DMS53 (cell line): ENCODE measurements at regions not wholly inside any gene's neighbourhood (a gene's known extent, or its start where the extent isn't known, plus 50 kb on each side); places are given as distances from the start of the nearest gene placed in this dataset.
"Not testable (repeated sequence)": the region's sequence is repeated elsewhere in the genome, so short reads cannot be mapped to it uniquely, and the experiment has no call there.

Experiments
- DNase-seq: peaks from one replicate; lab custom pipeline; 2025; lab: John Stamatoyannopoulos, UW

- not testable (repeated sequence) for DNase-seq
These were observed 52.2 kb downstream of the HOXC4 start for GRCh38 chr12:54105809-54106208.

- DNase-seq: not testable (repeated sequence)
These were observed 52.6 kb downstream of the HOXC4 start for GRCh38 chr12:54106252-54106651.

GRCh38 chr12:54106803-54107579, 53.4 kb downstream of the HOXC4 start:
- not testable (repeated sequence) for DNase-seq

- not testable (repeated sequence) for DNase-seq
These were observed 58.7 kb downstream of the HOXC4 start for GRCh38 chr12:54112336-54112735.

GRCh38 chr12:54116055-54116454, 62.4 kb downstream of the HOXC4 start:
- peak; percentile 52 for DNase-seq

GRCh38 chr12:54117392-54117791, 63.8 kb downstream of the HOXC4 start:
- DNase-seq: not testable (repeated sequence)

GRCh38 chr12:54119082-54119481, 65.4 kb downstream of the HOXC4 start:
- not testable (repeated sequence) for DNase-seq

GRCh38 chr12:54123981-54124380, 64.8 kb downstream of the SMUG1 start:
- not testable (repeated sequence) for DNase-seq

GRCh38 chr12:54125708-54126028, 63.1 kb downstream of the SMUG1 start:
- not testable (repeated sequence) for DNase-seq

GRCh38 chr12:54126029-54126695, 62.6 kb downstream of the SMUG1 start:
- DNase-seq: peak; percentile 27

GRCh38 chr12:54126696-54127537, 61.9 kb downstream of the SMUG1 start:
- no peak for DNase-seq

- no peak for DNase-seq
These were observed 61.1 kb downstream of the SMUG1 start for GRCh38 chr12:54127538-54128259.

- no peak for DNase-seq
These were observed 60.4 kb downstream of the SMUG1 start for GRCh38 chr12:54128416-54128815.

- no peak for DNase-seq
These were observed 59.5 kb downstream of the SMUG1 start for GRCh38 chr12:54129028-54129903.
